SJCRH30 (cell line): ENCODE measurements at regions not wholly inside any gene's neighbourhood (a gene's known extent, or its start where the extent isn't known, plus 50 kb on each side); places are given as distances from the start of the nearest gene placed in this dataset.
"Not testable (repeated sequence)": the region's sequence is repeated elsewhere in the genome, so short reads cannot be mapped to it uniquely, and the experiment has no call there.

Experiments used
- DNase-seq, 2 experiments: peaks; one replicate each; pipeline ENCODE4 v3.0.0-alpha.2; 2015 to 2020
- H3K27ac ChIP-seq: fragments of 250-450 bp; sonication (Bioruptor Pico); 2 replicates; pipeline ENCODE4 v1.5.1; 2020; ENCODE audit warnings: mild to moderate bottlenecking, moderate library complexity
- H3K27me3 ChIP-seq: fragments of 250-450 bp; sonication (Bioruptor Pico); 2 replicates; pipeline ENCODE4 v1.5.1; 2020; ENCODE audit warnings: mild to moderate bottlenecking, moderate library complexity
- H3K36me3 ChIP-seq: fragments of 250-450 bp; sonication (Bioruptor Pico); 2 replicates; pipeline ENCODE4 v1.5.1; 2020; ENCODE audit warnings: mild to moderate bottlenecking, moderate library complexity
- H3K4me1 ChIP-seq: fragments of 250-450 bp; sonication (Bioruptor Pico); 2 replicates; pipeline ENCODE4 v1.5.1; 2020; ENCODE audit warnings: mild to moderate bottlenecking, moderate library complexity
- H3K4me3 ChIP-seq: fragments of 250-450 bp; sonication (Bioruptor Pico); 2 replicates; pipeline ENCODE4 v1.5.1; 2020; ENCODE audit warnings: mild to moderate bottlenecking, moderate library complexity
- H3K9me3 ChIP-seq: fragments of 250-450 bp; sonication (Bioruptor Pico); replicated peaks from 2 replicates; pipeline ENCODE4 v1.5.1; 2020; ENCODE audit warnings: mild to moderate bottlenecking, moderate library complexity

GRCh38 chr2:120509991-120510735 lies 164.2 kb downstream of the INHBB start:
- Histone ChIP-seq H3K36me3 (no peaks in the 10 kb centered on the region), H3K4me1 (no peaks in the 10 kb centered on the region), H3K27me3 (no peaks in the 10 kb centered on the region), H3K9me3 (no peaks in the 10 kb centered on the region), H3K4me3 (no peak overlapping the region), H3K27ac (no peak overlapping the region)
- no peak for DNase-seq

GRCh38 chr2:120510751-120511395 lies 164.9 kb downstream of the INHBB start:
- no peak overlapping the region for H3K4me3 ChIP-seq
- no peaks in the 10 kb centered on the region for H3K4me1 ChIP-seq
- DNase-seq: no peak
- no peaks in the 10 kb centered on the region for H3K9me3 ChIP-seq
- no peaks in the 10 kb centered on the region for H3K36me3 ChIP-seq
- H3K27ac ChIP-seq: no peak overlapping the region
- no peaks in the 10 kb centered on the region for H3K27me3 ChIP-seq

GRCh38 chr2:120511536-120511935 lies 165.6 kb downstream of the INHBB start:
- Histone ChIP-seq H3K27me3 (no peaks in the 10 kb centered on the region), H3K36me3 (no peaks in the 10 kb centered on the region), H3K4me1 (no peaks in the 10 kb centered on the region), H3K4me3 (no peak overlapping the region), H3K9me3 (no peaks in the 10 kb centered on the region), H3K27ac (no peak overlapping the region)
- DNase-seq: no peak

- Histone ChIP-seq H3K27ac (no peak overlapping the region), H3K36me3 (no peaks in the 10 kb centered on the region), H3K4me1 (no peaks in the 10 kb centered on the region), H3K9me3 (no peaks in the 10 kb centered on the region), H3K4me3 (no peak overlapping the region), H3K27me3 (no peaks in the 10 kb centered on the region)
- DNase-seq: no peak
Observed at GRCh38 chr2:120511947-120512710, 166.2 kb downstream of the INHBB start.

GRCh38 chr2:120513776-120514357 lies 167.9 kb downstream of the INHBB start:
- H3K4me3 ChIP-seq: no peak overlapping the region
- H3K27me3 ChIP-seq: no peaks in the 10 kb centered on the region
- H3K4me1 ChIP-seq: no peaks in the 10 kb centered on the region
- H3K36me3 ChIP-seq: no peaks in the 10 kb centered on the region
- no peaks in the 10 kb centered on the region for H3K9me3 ChIP-seq
- no peak overlapping the region for H3K27ac ChIP-seq
- DNase-seq: no peak

- Histone ChIP-seq H3K36me3 (no peaks in the 10 kb centered on the region), H3K9me3 (no peaks in the 10 kb centered on the region), H3K27ac (no peak overlapping the region), H3K4me1 (no peaks in the 10 kb centered on the region), H3K4me3 (no peak overlapping the region), H3K27me3 (no peaks in the 10 kb centered on the region)
- DNase-seq: no peak
Observed at GRCh38 chr2:120514521-120514920, 168.6 kb downstream of the INHBB start.

- not testable (repeated sequence) for H3K27ac ChIP-seq, H3K4me1 ChIP-seq, H3K4me3 ChIP-seq, H3K36me3 ChIP-seq, DNase-seq, H3K9me3 ChIP-seq, H3K27me3 ChIP-seq
Observed at GRCh38 chr2:120515066-120515758, 169.3 kb downstream of the INHBB start.

GRCh38 chr2:120515759-120516678 lies 170.1 kb downstream of the INHBB start:
- Histone ChIP-seq H3K27ac (no peak overlapping the region), H3K9me3 (no peaks in the 10 kb centered on the region), H3K4me3 (no peak overlapping the region)

GRCh38 chr2:120516679-120517314 lies 170.9 kb downstream of the INHBB start:
- H3K27me3 ChIP-seq: 0 out of 2 replicates have a peak, but pooled peaks cover 3% of the 10 kb centered on the region
- H3K36me3 ChIP-seq: no peaks in the 10 kb centered on the region
- no peaks in the 10 kb centered on the region for H3K9me3 ChIP-seq
- H3K4me1 ChIP-seq: no peaks in the 10 kb centered on the region
- no peak for DNase-seq
- no peak overlapping the region for H3K27ac ChIP-seq
- H3K4me3 ChIP-seq: no peak overlapping the region

More at GRCh38 chr2:120515759-120516678, 170.1 kb downstream of the INHBB start:
- no peak for DNase-seq
- Histone ChIP-seq H3K27me3 (no peaks in the 10 kb centered on the region), H3K4me1 (no peaks in the 10 kb centered on the region), H3K36me3 (no peaks in the 10 kb centered on the region)

GRCh38 chr2:120517751-120518469 lies 172.0 kb downstream of the INHBB start:
- no peak for DNase-seq
- Histone ChIP-seq H3K27ac (no peak overlapping the region), H3K36me3 (no peaks in the 10 kb centered on the region), H3K27me3 (0 out of 2 replicates have a peak, but pooled peaks cover 3% of the 10 kb centered on the region), H3K9me3 (no peaks in the 10 kb centered on the region), H3K4me3 (no peak overlapping the region), H3K4me1 (no peaks in the 10 kb centered on the region)

- H3K27ac ChIP-seq: no peak overlapping the region
- no peak for DNase-seq
- H3K27me3 ChIP-seq: peaks cover 8% of the 10 kb centered on the region; the same call in 1 of the 2 replicates
- no peaks in the 10 kb centered on the region for H3K9me3 ChIP-seq
- H3K4me1 ChIP-seq: no peaks in the 10 kb centered on the region
- no peak overlapping the region for H3K4me3 ChIP-seq
- no peaks in the 10 kb centered on the region for H3K36me3 ChIP-seq
Observed at GRCh38 chr2:120518819-120519218, 172.9 kb downstream of the INHBB start.

GRCh38 chr2:120519469-120519868 lies 173.5 kb downstream of the INHBB start:
- H3K36me3 ChIP-seq: no peaks in the 10 kb centered on the region
- no peak overlapping the region for H3K4me3 ChIP-seq
- H3K4me1 ChIP-seq: no peaks in the 10 kb centered on the region
- H3K27ac ChIP-seq: no peak overlapping the region
- H3K27me3 ChIP-seq: peaks cover 11% of the 10 kb centered on the region; the same call in 1 of the 2 replicates
- no peaks in the 10 kb centered on the region for H3K9me3 ChIP-seq
- no peak for DNase-seq

GRCh38 chr2:120520454-120520853 lies 174.5 kb downstream of the INHBB start:
- no peaks in the 10 kb centered on the region for H3K4me1 ChIP-seq
- H3K27me3 ChIP-seq: peaks cover 16% of the 10 kb centered on the region; the same call in 1 of the 2 replicates
- H3K36me3 ChIP-seq: no peaks in the 10 kb centered on the region
- H3K4me3 ChIP-seq: no peak overlapping the region
- no peak overlapping the region for H3K27ac ChIP-seq
- no peaks in the 10 kb centered on the region for H3K9me3 ChIP-seq
- no peak for DNase-seq
